ENCODE measurements at regions not wholly inside any gene's neighbourhood (a gene's known extent, or its start where the extent isn't known, plus 50 kb on each side); places are given as distances from the start of the nearest gene placed in this dataset.
"Not testable (repeated sequence)": the region's sequence is repeated elsewhere in the genome, so short reads cannot be mapped to it uniquely, and the experiment has no call there.

- no peak for TF ChIP-seq CTCF (IDR thresholded peaks at IDR 0.05)
- H3K27ac Mint-ChIP-seq (ENCODE audit: unreplicated experiment) = no peak overlapping the region
- H3K4me3 Mint-ChIP-seq (ENCODE audit: unreplicated experiment) = no peak overlapping the region
- no peaks in the 10 kb centered on the region for H3K36me3 Mint-ChIP-seq (ENCODE audit: low read depth)
- H3K9me3 Mint-ChIP-seq (ENCODE audit: low read depth) = no peaks in the 10 kb centered on the region
- no peaks in the 10 kb centered on the region for H3K4me1 Mint-ChIP-seq (ENCODE audit: low read depth)
- no peak for DNase-seq (ENCODE audit: low spot score)
- H3K27me3 Mint-ChIP-seq (ENCODE audit: low read depth) = peaks cover 12% of the 10 kb centered on the region
Observed at GRCh38 chrX:130543603-130544325, 142.0 kb downstream of the RBMX2 start.

GRCh38 chrX:130545796-130546195 is 144.0 kb downstream of the RBMX2 start:
- no peaks in the 10 kb centered on the region for H3K36me3 Mint-ChIP-seq (ENCODE audit: low read depth)
- no peaks in the 10 kb centered on the region for H3K4me1 Mint-ChIP-seq (ENCODE audit: low read depth)
- H3K4me3 Mint-ChIP-seq (ENCODE audit: unreplicated experiment) = no peak overlapping the region
- H3K9me3 Mint-ChIP-seq (ENCODE audit: low read depth) = no peaks in the 10 kb centered on the region
- H3K27ac Mint-ChIP-seq (ENCODE audit: unreplicated experiment) = no peak overlapping the region
- peaks cover 16% of the 10 kb centered on the region for H3K27me3 Mint-ChIP-seq (ENCODE audit: low read depth)
- DNase-seq (ENCODE audit: low spot score) = no peak
- TF ChIP-seq CTCF (IDR thresholded peaks at IDR 0.05) = no peak

GRCh38 chrX:130549382-130549781 is 147.6 kb downstream of the RBMX2 start:
- not testable (repeated sequence) for H3K9me3 Mint-ChIP-seq (ENCODE audit: low read depth); H3K4me1 Mint-ChIP-seq (ENCODE audit: low read depth); H3K27ac Mint-ChIP-seq (ENCODE audit: unreplicated experiment); H3K36me3 Mint-ChIP-seq (ENCODE audit: low read depth); H3K4me3 Mint-ChIP-seq (ENCODE audit: unreplicated experiment); DNase-seq (ENCODE audit: low spot score)
- H3K27me3 Mint-ChIP-seq (ENCODE audit: low read depth) = peaks cover 29% of the 10 kb centered on the region

GRCh38 chrX:130550351-130550750 is 148.6 kb downstream of the RBMX2 start:
- Mint-ChIP-seq H3K9me3 (ENCODE audit: low read depth) (no peaks in the 10 kb centered on the region), H3K4me1 (ENCODE audit: low read depth) (no peaks in the 10 kb centered on the region), H3K36me3 (ENCODE audit: low read depth) (no peaks in the 10 kb centered on the region), H3K27ac (ENCODE audit: unreplicated experiment) (no peak overlapping the region), H3K27me3 (ENCODE audit: low read depth) (peaks cover 30% of the 10 kb centered on the region), H3K4me3 (ENCODE audit: unreplicated experiment) (no peak overlapping the region)
- DNase-seq (ENCODE audit: low spot score) = no peak
- no peak for TF ChIP-seq CTCF (IDR thresholded peaks at IDR 0.05)

GRCh38 chrX:130552444-130553073 is 150.8 kb downstream of the RBMX2 start:
- H3K27ac Mint-ChIP-seq (ENCODE audit: unreplicated experiment) = no peak overlapping the region
- no peak for DNase-seq (ENCODE audit: low spot score)
- H3K36me3 Mint-ChIP-seq (ENCODE audit: low read depth) = no peaks in the 10 kb centered on the region
- no peaks in the 10 kb centered on the region for H3K9me3 Mint-ChIP-seq (ENCODE audit: low read depth)
- no peak for TF ChIP-seq CTCF (IDR thresholded peaks at IDR 0.05)
- no peaks in the 10 kb centered on the region for H3K4me1 Mint-ChIP-seq (ENCODE audit: low read depth)
- H3K27me3 Mint-ChIP-seq (ENCODE audit: low read depth) = peaks cover 35% of the 10 kb centered on the region
- H3K4me3 Mint-ChIP-seq (ENCODE audit: unreplicated experiment) = no peak overlapping the region

- Mint-ChIP-seq H3K36me3 (ENCODE audit: low read depth) (no peaks in the 10 kb centered on the region), H3K27me3 (ENCODE audit: low read depth) (peaks cover 24% of the 10 kb centered on the region), H3K4me1 (ENCODE audit: low read depth) (no peaks in the 10 kb centered on the region), H3K27ac (ENCODE audit: unreplicated experiment) (no peak overlapping the region), H3K4me3 (ENCODE audit: unreplicated experiment) (no peak overlapping the region), H3K9me3 (ENCODE audit: low read depth) (no peaks in the 10 kb centered on the region)
- no peak for DNase-seq (ENCODE audit: low spot score)
- TF ChIP-seq CTCF (IDR thresholded peaks at IDR 0.05) = no peak
Observed at GRCh38 chrX:130555341-130555740, 153.6 kb downstream of the RBMX2 start.

Data from chondrocyte (in vitro differentiated cells).